ENCODE measurements at regions not wholly inside any gene's neighbourhood (a gene's known extent, or its start where the extent isn't known, plus 50 kb on each side); places are given as distances from the start of the nearest gene placed in this dataset.

- Histone ChIP-seq H4K20me1 (ENCODE audit: insufficient read depth, low read length, poor library complexity, severe bottlenecking) (no peaks in the 10 kb centered on the region), H3K79me2 (ENCODE audit: insufficient read depth, low read length) (no peaks in the 10 kb centered on the region), H2AFZ (ENCODE audit: low read length) (no peak overlapping the region), H3K9ac (ENCODE audit: low read depth, low read length, poor library complexity, severe bottlenecking) (no peak overlapping the region), H3F3A (ENCODE audit: low read depth) (no peaks in the 10 kb centered on the region), H3K36me3 (ENCODE audit: insufficient read depth, low read length) (no peaks in the 10 kb centered on the region), H3K9me2 (replicated peaks; ENCODE audit: low read depth, low read length) (no peaks in the 10 kb centered on the region), H3K4me1 (ENCODE audit: insufficient read depth, low read length, poor library complexity, severe bottlenecking) (no peaks in the 10 kb centered on the region), H3K9me3 (ENCODE audit: insufficient read depth, low read depth, low read length) (no peaks in the 10 kb centered on the region), H3K27me3 (ENCODE audit: insufficient read depth, low read length, poor library complexity, severe bottlenecking) (no peaks in the 10 kb centered on the region), H3K4me3 (ENCODE audit: low read length, poor library complexity, severe bottlenecking) (no peak overlapping the region), H3K4me2 (ENCODE audit: low read depth, low read length, poor library complexity, severe bottlenecking) (no peak overlapping the region)
- TF ChIP-seq CTCF (conservative IDR thresholded peaks at IDR 0.05; ENCODE audit: low read length) (no peak), EZH2phosphoT487 (IDR thresholded peaks at IDR 0.05; ENCODE audit: borderline replicate concordance) (no peak)
Observed at GRCh38 chr4:20042769-20043168, 208.9 kb upstream of the SLIT2 start.

- H3K79me2 ChIP-seq (ENCODE audit: insufficient read depth, low read length), result no peaks in the 10 kb centered on the region
- TF ChIP-seq CTCF (conservative IDR thresholded peaks at IDR 0.05; ENCODE audit: low read length) (no peak), EZH2phosphoT487 (IDR thresholded peaks at IDR 0.05; ENCODE audit: borderline replicate concordance) (no peak)
- no peaks in the 10 kb centered on the region for H3K4me1 ChIP-seq (ENCODE audit: insufficient read depth, low read length, poor library complexity, severe bottlenecking)
- H3K4me2 ChIP-seq (ENCODE audit: low read depth, low read length, poor library complexity, severe bottlenecking), result no peak overlapping the region
- no peaks in the 10 kb centered on the region for H3K27me3 ChIP-seq (ENCODE audit: insufficient read depth, low read length, poor library complexity, severe bottlenecking)
- no peaks in the 10 kb centered on the region for H3F3A ChIP-seq (ENCODE audit: low read depth)
- no peaks in the 10 kb centered on the region for H4K20me1 ChIP-seq (ENCODE audit: insufficient read depth, low read length, poor library complexity, severe bottlenecking)
- H3K9ac ChIP-seq (ENCODE audit: low read depth, low read length, poor library complexity, severe bottlenecking), result no peak overlapping the region
- no peaks in the 10 kb centered on the region for H3K36me3 ChIP-seq (ENCODE audit: insufficient read depth, low read length)
- H3K4me3 ChIP-seq (ENCODE audit: low read length, poor library complexity, severe bottlenecking), result no peak overlapping the region
- H3K9me3 ChIP-seq (ENCODE audit: insufficient read depth, low read depth, low read length), result no peaks in the 10 kb centered on the region
- no peaks in the 10 kb centered on the region for H3K9me2 ChIP-seq (replicated peaks; ENCODE audit: low read depth, low read length)
- no peak overlapping the region for H2AFZ ChIP-seq (ENCODE audit: low read length)
Observed at GRCh38 chr4:20041839-20042407, 209.8 kb upstream of the SLIT2 start.

- TF ChIP-seq EZH2phosphoT487 (IDR thresholded peaks at IDR 0.05; ENCODE audit: borderline replicate concordance) (no peak), CTCF (conservative IDR thresholded peaks at IDR 0.05; ENCODE audit: low read length) (no peak)
- H3K9me2 ChIP-seq (replicated peaks; ENCODE audit: low read depth, low read length), result no peaks in the 10 kb centered on the region
- H4K20me1 ChIP-seq (ENCODE audit: insufficient read depth, low read length, poor library complexity, severe bottlenecking), result no peaks in the 10 kb centered on the region
- no peaks in the 10 kb centered on the region for H3K9me3 ChIP-seq (ENCODE audit: insufficient read depth, low read depth, low read length)
- no peak overlapping the region for H2AFZ ChIP-seq (ENCODE audit: low read length)
- no peak overlapping the region for H3K9ac ChIP-seq (ENCODE audit: low read depth, low read length, poor library complexity, severe bottlenecking)
- no peaks in the 10 kb centered on the region for H3F3A ChIP-seq (ENCODE audit: low read depth)
- H3K79me2 ChIP-seq (ENCODE audit: insufficient read depth, low read length), result no peaks in the 10 kb centered on the region
- no peaks in the 10 kb centered on the region for H3K4me1 ChIP-seq (ENCODE audit: insufficient read depth, low read length, poor library complexity, severe bottlenecking)
- H3K4me3 ChIP-seq (ENCODE audit: low read length, poor library complexity, severe bottlenecking), result no peak overlapping the region
- H3K36me3 ChIP-seq (ENCODE audit: insufficient read depth, low read length), result no peaks in the 10 kb centered on the region
- H3K4me2 ChIP-seq (ENCODE audit: low read depth, low read length, poor library complexity, severe bottlenecking), result no peak overlapping the region
- no peaks in the 10 kb centered on the region for H3K27me3 ChIP-seq (ENCODE audit: insufficient read depth, low read length, poor library complexity, severe bottlenecking)
Observed at GRCh38 chr4:20037745-20038144, 214.0 kb upstream of the SLIT2 start.

Data from Loucy (cell line).